HG03439 (cell line): ENCODE measurements at regions not wholly inside any gene's neighbourhood (a gene's known extent, or its start where the extent isn't known, plus 50 kb on each side); places are given as distances from the start of the nearest gene placed in this dataset.
"Not testable (repeated sequence)": the region's sequence is repeated elsewhere in the genome, so short reads cannot be mapped to it uniquely, and the experiment has no call there.

Source experiments
- ATAC-seq: cut with Tn5 transposase; IDR thresholded peaks from one replicate; pipeline ENCODE4 v1.9.1; 2021; ENCODE audit warnings: mild to moderate bottlenecking, moderate library complexity; ENCODE audit not compliant: unreplicated experiment

GRCh38 chr5:40165106-40165788 lies 514.5 kb upstream of the PTGER4 start:
- ATAC-seq, result no peak

- ATAC-seq, result no peak
Measured at GRCh38 chr5:40160435-40160834, 519.3 kb upstream of the PTGER4 start.

GRCh38 chr5:40154194-40154593 lies 525.5 kb upstream of the PTGER4 start:
- ATAC-seq, result no peak

- no peak for ATAC-seq
Measured at GRCh38 chr5:40150896-40151295, 528.8 kb upstream of the PTGER4 start.

- ATAC-seq, result no peak
Measured at GRCh38 chr5:40141896-40142295, 537.8 kb upstream of the PTGER4 start.

- ATAC-seq, result no peak
Measured at GRCh38 chr5:40141418-40141817, 538.3 kb upstream of the PTGER4 start.

GRCh38 chr5:40137223-40137622 lies 542.5 kb upstream of the PTGER4 start:
- ATAC-seq, result no peak

- no peak for ATAC-seq
Measured at GRCh38 chr5:40134883-40135520, 544.7 kb upstream of the PTGER4 start.

- no peak for ATAC-seq
Measured at GRCh38 chr5:40124367-40124766, 555.3 kb upstream of the PTGER4 start.

- ATAC-seq, result no peak
Measured at GRCh38 chr5:40121236-40121635, 558.5 kb upstream of the PTGER4 start.

GRCh38 chr5:40112875-40113274 lies 566.8 kb upstream of the PTGER4 start:
- ATAC-seq, result no peak

GRCh38 chr5:40111036-40111435 lies 568.7 kb upstream of the PTGER4 start:
- ATAC-seq, result not testable (repeated sequence)

GRCh38 chr5:40108764-40109390 lies 570.8 kb upstream of the PTGER4 start:
- ATAC-seq, result not testable (repeated sequence)

- ATAC-seq, result not testable (repeated sequence)
Measured at GRCh38 chr5:40107786-40108185, 571.9 kb upstream of the PTGER4 start.

- ATAC-seq, result no peak
Measured at GRCh38 chr5:40106847-40107246, 572.9 kb upstream of the PTGER4 start.

GRCh38 chr5:40098313-40098712 lies 581.4 kb upstream of the PTGER4 start:
- no peak for ATAC-seq

GRCh38 chr5:40093550-40093949 lies 586.2 kb upstream of the PTGER4 start:
- ATAC-seq, result no peak

GRCh38 chr5:40089269-40089668 lies 590.4 kb upstream of the PTGER4 start:
- ATAC-seq, result no peak

- no peak for ATAC-seq
Measured at GRCh38 chr5:40084614-40085013, 595.1 kb upstream of the PTGER4 start.

- ATAC-seq, result no peak
Measured at GRCh38 chr5:40082313-40082712, 597.4 kb upstream of the PTGER4 start.

- ATAC-seq, result no peak
Measured at GRCh38 chr5:40080191-40080590, 599.5 kb upstream of the PTGER4 start.

GRCh38 chr5:40078898-40079575 lies 600.7 kb upstream of the PTGER4 start:
- no peak for ATAC-seq
